Activated CD8-positive, alpha-beta T cell treated with anti-CD3 and anti-CD28 coated beads for 36 hours (primary cell): ENCODE measurements at regions not wholly inside any gene's neighbourhood (a gene's known extent, or its start where the extent isn't known, plus 50 kb on each side); places are given as distances from the start of the nearest gene placed in this dataset.
"Not testable (repeated sequence)": the region's sequence is repeated elsewhere in the genome, so short reads cannot be mapped to it uniquely, and the experiment has no call there.

Experiments used
- ATAC-seq: fragments of 200-7000 bp; cut with Tn5 transposase; one replicate; pipeline ENCODE4 v1.10.0; 2021; ENCODE audit warnings: mild to moderate bottlenecking, moderate library complexity
- CTCF ChIA-PET: fragments of 350-600 bp; sonication (Branson Sonifier 250); formaldehyde crosslinking; loops from one replicate; lab custom pipeline; 2021; ENCODE audit warnings: antibody characterized with exemption; lab: Charles Lee
- POLR2A ChIA-PET: fragments of 350-600 bp; sonication (Branson Sonifier 250); formaldehyde crosslinking; loops from one replicate; lab custom pipeline; 2021; ENCODE audit warnings: antibody characterized with exemption; lab: Charles Lee
- DNase-seq: peaks from one replicate; pipeline ENCODE4 v3.0.0-alpha.2; 2020
- H3K27ac Mint-ChIP-seq: one replicate; pipeline ENCODE4 v1.8.0; 2021; ENCODE audit warnings: mild to moderate bottlenecking, mixed read lengths
- H3K27me3 Mint-ChIP-seq: one replicate; pipeline ENCODE4 v1.8.0; 2021; ENCODE audit warnings: mixed read lengths
- H3K36me3 Mint-ChIP-seq: one replicate; pipeline ENCODE4 v1.8.0; 2021; ENCODE audit warnings: low read depth, mixed read lengths
- H3K4me1 Mint-ChIP-seq: one replicate; pipeline ENCODE4 v1.8.0; 2021; ENCODE audit warnings: low read depth, mixed read lengths
- H3K4me3 Mint-ChIP-seq: one replicate; pipeline ENCODE4 v1.8.0; 2021; ENCODE audit warnings: mild to moderate bottlenecking, moderate library complexity, mixed read lengths
- H3K9me3 Mint-ChIP-seq: one replicate; pipeline ENCODE4 v1.8.0; 2021; ENCODE audit warnings: mixed read lengths
- CTCF ChIP-seq: fragments of 200-600 bp; IDR thresholded peaks from one replicate; pipeline ENCODE4 v1.8.0; 2022; ENCODE audit warnings: antibody characterized with exemption, mild to moderate bottlenecking
- intact Hi-C: fragments of 100-400 bp; cut with micrococcal nuclease; formaldehyde crosslinking; loops from one replicate; pipeline ENCODE4 v1.10.0; 2022

GRCh38 chr10:114872519-114873087, 51.0 kb downstream of the FHIP2A start:
- TF ChIP-seq CTCF: no peak
- no peaks in the 10 kb centered on the region for H3K36me3 Mint-ChIP-seq
- no peak overlapping the region for H3K27ac Mint-ChIP-seq
- H3K27me3 Mint-ChIP-seq: peaks cover 31% of the 10 kb centered on the region
- H3K4me1 Mint-ChIP-seq: peaks cover 12% of the 10 kb centered on the region
- CTCF ChIA-PET: interaction anchor here (1.2 kb wide), 1 partner anchor 9 kb away, joined by 4 read pairs; no protein-coding TSS in a partner anchor
- POLR2A ChIA-PET: interaction anchor here (0.6 to 1.1 kb wide), 2 partner anchors 10 to 377 kb away, joined by 3 to 4 read pairs; no protein-coding TSS in a partner anchor
- DNase-seq (no peak), ATAC-seq (no peak)
- no peaks in the 10 kb centered on the region for H3K9me3 Mint-ChIP-seq
- intact Hi-C loops: no loop called here
- no peak overlapping the region for H3K4me3 Mint-ChIP-seq

GRCh38 chr10:114874827-114875411, 53.3 kb downstream of the FHIP2A start:
- no peaks in the 10 kb centered on the region for H3K9me3 Mint-ChIP-seq
- no peak overlapping the region for H3K27ac Mint-ChIP-seq
- ChIA-PET POLR2A (no interaction called here), CTCF (interaction anchor here (0.9 to 1.1 kb wide), 2 partner anchors 89 to 255 kb away, joined by 3 to 4 read pairs; no protein-coding TSS in a partner anchor)
- TF ChIP-seq CTCF: no peak
- no peaks in the 10 kb centered on the region for H3K36me3 Mint-ChIP-seq
- peaks cover 10% of the 10 kb centered on the region for H3K4me1 Mint-ChIP-seq
- peak; percentile 74 for ATAC-seq
- peaks cover 37% of the 10 kb centered on the region for H3K27me3 Mint-ChIP-seq
- intact Hi-C loops: no loop called here
- H3K4me3 Mint-ChIP-seq: no peak overlapping the region
- DNase-seq: peak; percentile 51

DNA sequence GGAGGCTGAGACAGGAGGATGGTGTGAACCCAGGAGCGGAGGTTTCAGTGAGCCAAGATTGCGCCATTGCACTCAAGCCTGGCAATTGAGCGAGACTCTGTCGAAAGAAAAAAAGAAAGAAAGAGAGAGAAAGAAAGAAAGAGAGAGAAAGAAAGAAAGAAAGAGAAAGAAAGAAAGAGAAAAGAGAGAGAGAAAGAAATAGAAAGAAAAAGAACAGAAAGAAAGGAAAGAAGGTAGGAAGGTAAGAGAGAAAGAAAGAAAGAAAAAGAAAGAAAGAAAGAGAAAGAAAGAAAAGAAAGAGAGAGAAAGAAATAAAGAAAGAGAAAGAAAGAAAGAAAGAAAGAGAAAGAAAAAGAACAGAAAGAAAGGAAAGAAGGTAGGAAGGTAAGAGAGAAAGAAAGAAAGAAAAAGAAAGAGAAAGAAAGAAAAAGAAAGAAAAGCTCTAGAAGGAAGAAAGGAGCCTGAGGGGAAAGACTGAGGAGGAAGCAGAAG, 54.1 kb downstream of the FHIP2A start:
- H3K36me3 Mint-ChIP-seq, H3K4me3 Mint-ChIP-seq, DNase-seq, POLR2A ChIA-PET, H3K27ac Mint-ChIP-seq, H3K9me3 Mint-ChIP-seq, ATAC-seq: not testable (repeated sequence)
- H3K4me1 Mint-ChIP-seq: peaks cover 10% of the 10 kb centered on the region
- CTCF ChIA-PET: interaction anchor here (0.6 kb wide), 1 partner anchor 284 kb away, joined by 3 read pairs; no protein-coding TSS in a partner anchor
- peaks cover 39% of the 10 kb centered on the region for H3K27me3 Mint-ChIP-seq
- peak; percentile 42 for TF ChIP-seq CTCF
- intact Hi-C loops: loop anchor here (2.0 kb wide), 1 partner anchor 253 kb away; no protein-coding TSS in a partner anchor

- no peak for TF ChIP-seq CTCF
- H3K36me3 Mint-ChIP-seq: no peaks in the 10 kb centered on the region
- H3K27ac Mint-ChIP-seq: no peak overlapping the region
- intact Hi-C loops: loop anchor here (2.0 kb wide), 1 partner anchor 253 kb away; no protein-coding TSS in a partner anchor
- ATAC-seq (no peak), DNase-seq (no peak)
- peaks cover 39% of the 10 kb centered on the region for H3K27me3 Mint-ChIP-seq
- ChIA-PET POLR2A (no interaction called here), CTCF (interaction anchor here (0.6 to 2.9 kb wide), 9 partner anchors 7 to 284 kb away, joined by 3 to 14 read pairs (median 5); no protein-coding TSS in a partner anchor)
- H3K9me3 Mint-ChIP-seq: no peaks in the 10 kb centered on the region
- no peak overlapping the region for H3K4me3 Mint-ChIP-seq
- H3K4me1 Mint-ChIP-seq: peaks cover 10% of the 10 kb centered on the region
Measured at GRCh38 chr10:114876169-114876568, 54.6 kb downstream of the FHIP2A start.
